ENCODE measurements at regions not wholly inside any gene's neighbourhood (a gene's known extent, or its start where the extent isn't known, plus 50 kb on each side); places are given as distances from the start of the nearest gene placed in this dataset.

DNA sequence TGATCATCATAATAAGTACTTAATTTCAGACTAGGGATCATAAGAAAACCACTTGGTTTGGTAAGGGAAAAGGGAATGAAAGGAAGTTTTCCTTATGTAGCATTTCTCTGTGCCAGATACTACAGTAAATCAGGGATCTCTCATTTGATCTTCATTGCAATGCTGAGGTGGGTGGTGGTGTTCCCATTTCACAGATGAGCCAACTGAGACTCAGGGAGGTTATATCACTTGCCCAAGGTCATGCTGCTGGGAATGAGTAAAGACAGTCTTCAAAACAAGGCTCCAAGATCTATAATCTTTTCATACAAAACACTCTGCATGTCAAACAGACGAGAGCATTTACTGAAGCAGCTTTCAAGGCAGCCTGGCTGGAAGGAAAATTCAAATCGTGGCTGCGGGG, 124.6 kb downstream of the GP2 start:
- DNase-seq (ENCODE audit: low read depth, low spot score) (no peak), FAIRE-seq (no peak)
- CTCF ChIA-PET, result no interaction called here
- Histone ChIP-seq H3K4me2 (ENCODE audit: insufficient read depth, low read length) (no peak overlapping the region), H3K79me2 (ENCODE audit: control insufficient read depth, insufficient read depth, low read length) (no peaks in the 10 kb centered on the region), H3K9ac (replicated peaks; ENCODE audit: extremely low read depth, insufficient read depth, low read length) (no peak overlapping the region), H3K27me3 (ENCODE audit: control insufficient read depth in 2 of 2, insufficient read depth in 2 of 2, low read length in 2 of 2) (no peaks in the 10 kb centered on the region), H4K20me1 (replicated peaks; ENCODE audit: control insufficient read depth, extremely low read depth, insufficient read depth, low read length) (no peaks in the 10 kb centered on the region), H3K4me1 (ENCODE audit: control insufficient read depth, extremely low read depth, insufficient read depth, low read length) (no peaks in the 10 kb centered on the region), H3K27ac (ENCODE audit: insufficient read depth, low read depth, low read length) (no peak overlapping the region), H3K9me1 (replicated peaks; ENCODE audit: control insufficient read depth, extremely low read depth, insufficient read depth, low read length) (no peaks in the 10 kb centered on the region), H3K36me3 (ENCODE audit: control insufficient read depth in 2 of 2, extremely low read depth in 1 of 2, insufficient read depth in 2 of 2, low read length in 2 of 2) (no peaks in the 10 kb centered on the region), H2AFZ (ENCODE audit: low read depth, low read length) (no peak overlapping the region), H3K9me3 (replicated peaks; ENCODE audit: control insufficient read depth, insufficient read depth, low read length) (peaks cover 1% of the 10 kb centered on the region), H3K4me3 (replicated peaks in 1 of 3; ENCODE audit: insufficient read depth in 1 of 3, low read depth in 1 of 3, low read length in 3 of 3) (no peak overlapping the region)
- no TSS peak for BruUV-seq (replicated peaks)
- dilution Hi-C loops (cut with MboI; ENCODE audit: extremely low pct_ligation_motif_present, low sequenced_read_pairs) (no loop called here), intact Hi-C loops (cut with micrococcal nuclease) (no loop called here)
- TF ChIP-seq, protein P1, sequence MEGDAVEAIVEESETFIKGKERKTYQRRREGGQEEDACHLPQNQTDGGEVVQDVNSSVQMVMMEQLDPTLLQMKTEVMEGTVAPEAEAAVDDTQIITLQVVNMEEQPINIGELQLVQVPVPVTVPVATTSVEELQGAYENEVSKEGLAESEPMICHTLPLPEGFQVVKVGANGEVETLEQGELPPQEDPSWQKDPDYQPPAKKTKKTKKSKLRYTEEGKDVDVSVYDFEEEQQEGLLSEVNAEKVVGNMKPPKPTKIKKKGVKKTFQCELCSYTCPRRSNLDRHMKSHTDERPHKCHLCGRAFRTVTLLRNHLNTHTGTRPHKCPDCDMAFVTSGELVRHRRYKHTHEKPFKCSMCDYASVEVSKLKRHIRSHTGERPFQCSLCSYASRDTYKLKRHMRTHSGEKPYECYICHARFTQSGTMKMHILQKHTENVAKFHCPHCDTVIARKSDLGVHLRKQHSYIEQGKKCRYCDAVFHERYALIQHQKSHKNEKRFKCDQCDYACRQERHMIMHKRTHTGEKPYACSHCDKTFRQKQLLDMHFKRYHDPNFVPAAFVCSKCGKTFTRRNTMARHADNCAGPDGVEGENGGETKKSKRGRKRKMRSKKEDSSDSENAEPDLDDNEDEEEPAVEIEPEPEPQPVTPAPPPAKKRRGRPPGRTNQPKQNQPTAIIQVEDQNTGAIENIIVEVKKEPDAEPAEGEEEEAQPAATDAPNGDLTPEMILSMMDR (IDR thresholded peaks at IDR 0.05; ENCODE audit: extremely low read depth in 1 of 2, insufficient read depth in 1 of 2, low read depth in 1 of 2, low read length in 2 of 2), result no peak
- TF ChIP-seq EZH2 (IDR thresholded peaks at IDR 0.05; ENCODE audit: borderline replicate concordance, low read depth, low read length, severe bottlenecking), result no peak
- POLR2A ChIA-PET, result no interaction called here

- POLR2A ChIA-PET, result no interaction called here
- CTCF ChIA-PET, result no interaction called here
Measured at GRCh38 chr16:20192801-20193200, 119.1 kb upstream of the GPR139 start.

More at GRCh38 chr16:20192801-20193200, 119.1 kb upstream of the GPR139 start:
- Histone ChIP-seq H3K4me1 (ENCODE audit: control insufficient read depth, extremely low read depth, insufficient read depth, low read length) (no peaks in the 10 kb centered on the region), H3K9me1 (replicated peaks; ENCODE audit: control insufficient read depth, extremely low read depth, insufficient read depth, low read length) (no peaks in the 10 kb centered on the region), H3K27me3 (ENCODE audit: control insufficient read depth in 2 of 2, insufficient read depth in 2 of 2, low read length in 2 of 2) (no peaks in the 10 kb centered on the region), H3K4me2 (ENCODE audit: insufficient read depth, low read length) (no peak overlapping the region), H2AFZ (ENCODE audit: low read depth, low read length) (no peak overlapping the region), H4K20me1 (replicated peaks; ENCODE audit: control insufficient read depth, extremely low read depth, insufficient read depth, low read length) (no peaks in the 10 kb centered on the region), H3K36me3 (ENCODE audit: control insufficient read depth in 2 of 2, extremely low read depth in 1 of 2, insufficient read depth in 2 of 2, low read length in 2 of 2) (no peaks in the 10 kb centered on the region), H3K27ac (ENCODE audit: insufficient read depth, low read depth, low read length) (no peak overlapping the region), H3K4me3 (replicated peaks in 1 of 3; ENCODE audit: insufficient read depth in 1 of 3, low read depth in 1 of 3, low read length in 3 of 3) (no peak overlapping the region), H3K9ac (replicated peaks; ENCODE audit: extremely low read depth, insufficient read depth, low read length) (no peak overlapping the region), H3K9me3 (replicated peaks; ENCODE audit: control insufficient read depth, insufficient read depth, low read length) (no peaks in the 10 kb centered on the region), H3K79me2 (ENCODE audit: control insufficient read depth, insufficient read depth, low read length) (no peaks in the 10 kb centered on the region)
- dilution Hi-C loops (cut with MboI; ENCODE audit: extremely low pct_ligation_motif_present, low sequenced_read_pairs) (no loop called here), intact Hi-C loops (cut with micrococcal nuclease) (no loop called here)
- TF ChIP-seq EZH2 (IDR thresholded peaks at IDR 0.05; ENCODE audit: borderline replicate concordance, low read depth, low read length, severe bottlenecking) (no peak), POLR2AphosphoS5 (IDR thresholded peaks at IDR 0.05; ENCODE audit: insufficient read depth, low read depth, low read length) (no peak), POLR2A (IDR thresholded peaks at IDR 0.05; ENCODE audit: low read depth, low read length) (no peak), MYC (IDR thresholded peaks at IDR 0.05; ENCODE audit: low read depth, low read length) (no peak), MAX (IDR thresholded peaks at IDR 0.05; ENCODE audit: insufficient read depth, insufficient read length) (no peak), FOS (IDR thresholded peaks at IDR 0.05; ENCODE audit: borderline replicate concordance, insufficient read depth, low read length) (no peak), JUN (IDR thresholded peaks at IDR 0.05; ENCODE audit: borderline replicate concordance, insufficient read depth, insufficient read length, low read depth) (no peak), GATA2 (IDR thresholded peaks at IDR 0.05; ENCODE audit: insufficient read depth, insufficient read length, low read depth, low read length) (no peak)
- TF ChIP-seq, protein P1 (IDR thresholded peaks at IDR 0.05; ENCODE audit: extremely low read depth in 1 of 2, insufficient read depth in 1 of 2, low read depth in 1 of 2, low read length in 2 of 2), result no peak
- FAIRE-seq, result no peak
- BruUV-seq (replicated peaks), result no TSS peak
- DNase-seq (ENCODE audit: low read depth, low spot score), result no peak
